Neural progenitor cell (in vitro differentiated cells): ENCODE measurements at regions not wholly inside any gene's neighbourhood (a gene's known extent, or its start where the extent isn't known, plus 50 kb on each side); places are given as distances from the start of the nearest gene placed in this dataset.

ENCODE experiments used
- DNase-seq: peaks from one replicate; pipeline ENCODE4 v3.0.0-alpha.2; 2016; ENCODE audit warnings: low spot score
- H2AFZ ChIP-seq: fragments of 200-600 bp; sonication (generic); replicated peaks from 2 replicates; pipeline ENCODE4 v1.6.1; 2016; ENCODE audit warnings: antibody characterized with exemption
- H3F3A ChIP-seq: fragments of 200-600 bp; sonication (generic); 2 replicates; pipeline ENCODE4 v1.6.1; 2016; ENCODE audit warnings: antibody characterized with exemption, low read depth
- H3K27ac ChIP-seq: fragments of 200-600 bp; sonication (generic); 2 replicates; pipeline ENCODE4 v1.5.1; 2016; ENCODE audit warnings: mild to moderate bottlenecking
- H3K27me3 ChIP-seq: fragments of 200-600 bp; sonication (generic); 2 replicates; pipeline ENCODE4 v1.6.1; 2016; ENCODE audit warnings: mild to moderate bottlenecking, moderate library complexity
- H3K36me3 ChIP-seq: fragments of 200-600 bp; sonication (generic); 2 replicates; pipeline ENCODE4 v1.5.1; 2016
- H3K4me1 ChIP-seq: fragments of 200-600 bp; sonication (generic); 2 replicates; pipeline ENCODE4 v1.6.1; 2016; ENCODE audit warnings: mixed run types
- H3K4me2 ChIP-seq: fragments of 200-600 bp; sonication (generic); 2 replicates; pipeline ENCODE4 v1.6.1; 2016
- H3K4me3 ChIP-seq: fragments of 200-600 bp; sonication (generic); 2 replicates; pipeline ENCODE4 v1.5.1; 2016
- H3K79me2 ChIP-seq: fragments of 200-600 bp; sonication (generic); 2 replicates; pipeline ENCODE4 v1.6.1; 2016; ENCODE audit warnings: low read depth
- H3K9ac ChIP-seq: fragments of 200-600 bp; sonication (generic); 2 replicates; pipeline ENCODE4 v1.6.1; 2016
- H3K9me3 ChIP-seq: fragments of 200-600 bp; sonication (generic); 2 replicates; pipeline ENCODE4 v1.5.1; 2016; ENCODE audit warnings: low read depth
- H4K20me1 ChIP-seq: fragments of 200-600 bp; sonication (generic); 2 replicates; pipeline ENCODE4 v1.6.1; 2016; ENCODE audit warnings: low read depth
- H3K27ac Mint-ChIP-seq: 3 replicates; pipeline ENCODE4 v1.8.0; 2021; ENCODE audit warnings: mixed read lengths
- H3K27me3 Mint-ChIP-seq: 2 replicates; pipeline ENCODE4 v1.8.0; 2022; ENCODE audit warnings: low read depth, mild to moderate bottlenecking, inconsistent platforms, moderate library complexity, mixed read lengths; ENCODE audit not compliant: insufficient read depth
- H3K36me3 Mint-ChIP-seq: 3 replicates; pipeline ENCODE4 v1.8.0; 2021; ENCODE audit warnings: mixed read lengths
- H3K4me1 Mint-ChIP-seq: 3 replicates; pipeline ENCODE4 v1.8.0; 2021; ENCODE audit warnings: mixed read lengths
- H3K4me3 Mint-ChIP-seq: 3 replicates; pipeline ENCODE4 v1.8.0; 2021; ENCODE audit warnings: mild to moderate bottlenecking, moderate library complexity, mixed read lengths
- H3K9me3 Mint-ChIP-seq: 3 replicates; pipeline ENCODE4 v1.8.0; 2020; ENCODE audit warnings: mixed read lengths
- EZH2 ChIP-seq: fragments of 200-600 bp; sonication (generic); IDR thresholded peaks from 2 replicates; pipeline ENCODE4 v1.6.1; 2017; ENCODE audit warnings: antibody characterized with exemption, mild to moderate bottlenecking, moderate library complexity
- EZH2phosphoT487 ChIP-seq: fragments of 200-600 bp; sonication (generic); IDR thresholded peaks from 2 replicates; pipeline ENCODE4 v1.6.1; 2017; ENCODE audit warnings: antibody characterized with exemption
- TF ChIP-seq, protein P1 (sequence below): fragments of 200-600 bp; sonication (generic); IDR thresholded peaks from 2 replicates; pipeline ENCODE4 v1.5.1; 2017; ENCODE audit warnings: antibody characterized with exemption, mild to moderate bottlenecking

DNA sequence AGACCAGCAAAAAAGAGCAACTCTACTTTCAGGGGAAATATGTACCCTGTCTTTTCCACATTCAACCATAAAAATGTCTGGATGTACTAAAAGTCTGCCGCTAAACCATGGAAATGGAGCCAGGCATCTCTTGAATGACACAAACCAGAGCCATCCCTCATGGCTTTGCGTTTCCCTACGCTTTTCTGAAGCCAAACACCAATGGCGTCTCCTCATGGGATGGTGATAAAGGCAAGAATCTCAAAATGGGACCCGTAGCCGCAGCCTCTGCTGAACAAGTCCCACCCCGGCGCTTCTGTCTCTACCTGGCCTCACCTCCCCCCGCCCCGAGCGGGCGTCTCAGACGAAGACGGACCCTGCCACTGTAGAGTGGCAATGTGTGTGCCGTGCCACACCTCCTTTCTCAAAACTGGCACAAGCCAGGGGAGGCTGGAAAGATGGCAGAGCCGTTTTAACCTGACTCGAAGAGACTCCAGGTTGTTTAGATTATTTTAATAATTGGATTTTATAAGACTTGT lies 80.3 kb upstream of the AFDN start:
- Histone ChIP-seq H2AFZ (no peak overlapping the region), H3K36me3 (no peaks in the 10 kb centered on the region), H3F3A (no peaks in the 10 kb centered on the region), H3K79me2 (no peaks in the 10 kb centered on the region), H3K27me3 (no peaks in the 10 kb centered on the region), H3K9me3 (no peaks in the 10 kb centered on the region), H3K9ac (no peak overlapping the region), H3K4me1 (peaks cover 10% of the 10 kb centered on the region), H3K4me3 (no peak overlapping the region), H3K27ac (no peak overlapping the region), H3K4me2 (no peak overlapping the region), H4K20me1 (no peaks in the 10 kb centered on the region)
- no peak for DNase-seq
- no peak overlapping the region for H3K4me3 Mint-ChIP-seq
- peaks cover 7% of the 10 kb centered on the region for H3K27me3 Mint-ChIP-seq
- H3K36me3 Mint-ChIP-seq: no peaks in the 10 kb centered on the region
- TF ChIP-seq EZH2: no peak
- TF ChIP-seq EZH2phosphoT487: no peak
- TF ChIP-seq, protein P1, sequence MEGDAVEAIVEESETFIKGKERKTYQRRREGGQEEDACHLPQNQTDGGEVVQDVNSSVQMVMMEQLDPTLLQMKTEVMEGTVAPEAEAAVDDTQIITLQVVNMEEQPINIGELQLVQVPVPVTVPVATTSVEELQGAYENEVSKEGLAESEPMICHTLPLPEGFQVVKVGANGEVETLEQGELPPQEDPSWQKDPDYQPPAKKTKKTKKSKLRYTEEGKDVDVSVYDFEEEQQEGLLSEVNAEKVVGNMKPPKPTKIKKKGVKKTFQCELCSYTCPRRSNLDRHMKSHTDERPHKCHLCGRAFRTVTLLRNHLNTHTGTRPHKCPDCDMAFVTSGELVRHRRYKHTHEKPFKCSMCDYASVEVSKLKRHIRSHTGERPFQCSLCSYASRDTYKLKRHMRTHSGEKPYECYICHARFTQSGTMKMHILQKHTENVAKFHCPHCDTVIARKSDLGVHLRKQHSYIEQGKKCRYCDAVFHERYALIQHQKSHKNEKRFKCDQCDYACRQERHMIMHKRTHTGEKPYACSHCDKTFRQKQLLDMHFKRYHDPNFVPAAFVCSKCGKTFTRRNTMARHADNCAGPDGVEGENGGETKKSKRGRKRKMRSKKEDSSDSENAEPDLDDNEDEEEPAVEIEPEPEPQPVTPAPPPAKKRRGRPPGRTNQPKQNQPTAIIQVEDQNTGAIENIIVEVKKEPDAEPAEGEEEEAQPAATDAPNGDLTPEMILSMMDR: no peak
- no peak overlapping the region for H3K27ac Mint-ChIP-seq
- H3K9me3 Mint-ChIP-seq: peaks cover 3% of the 10 kb centered on the region
- peaks cover 27% of the 10 kb centered on the region for H3K4me1 Mint-ChIP-seq

DNA sequence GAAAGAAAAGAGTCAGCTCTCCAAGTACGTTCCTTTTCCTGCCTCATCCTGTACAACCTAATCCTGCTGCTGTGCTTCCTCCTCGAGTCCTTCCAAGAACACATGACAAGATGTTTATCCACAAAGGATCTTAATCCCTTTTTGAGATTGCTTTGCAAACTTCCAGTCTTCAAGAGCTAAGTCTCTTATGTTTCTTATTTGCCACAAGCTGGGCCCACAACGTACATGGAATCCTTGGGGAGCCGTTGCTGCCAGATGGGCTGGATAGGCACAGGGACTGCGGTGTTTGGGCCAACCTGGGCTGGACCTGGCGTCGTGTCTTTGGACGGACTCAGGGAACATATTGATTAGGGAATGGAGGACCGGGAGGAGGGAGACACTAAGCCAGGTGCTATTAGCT lies 79.7 kb upstream of the AFDN start:
- Mint-ChIP-seq H3K4me1 (peaks cover 27% of the 10 kb centered on the region), H3K27me3 (peaks cover 7% of the 10 kb centered on the region), H3K36me3 (no peaks in the 10 kb centered on the region), H3K9me3 (peaks cover 5% of the 10 kb centered on the region), H3K4me3 (no peak overlapping the region), H3K27ac (peak overlapping the region; percentile 15)
- no peaks in the 10 kb centered on the region for H3K27me3 ChIP-seq
- H3K79me2 ChIP-seq: no peaks in the 10 kb centered on the region
- H3K9ac ChIP-seq: no peak overlapping the region
- TF ChIP-seq, protein P1: no peak
- TF ChIP-seq EZH2phosphoT487 (no peak), EZH2 (no peak)
- no peak overlapping the region for H3K27ac ChIP-seq
- H3K36me3 ChIP-seq: no peaks in the 10 kb centered on the region
- peak overlapping the region; percentile 84 for H2AFZ ChIP-seq
- H3K4me2 ChIP-seq: no peak overlapping the region
- DNase-seq: no peak
- no peaks in the 10 kb centered on the region for H3K9me3 ChIP-seq
- no peaks in the 10 kb centered on the region for H4K20me1 ChIP-seq
- H3F3A ChIP-seq: no peaks in the 10 kb centered on the region
- H3K4me3 ChIP-seq: no peak overlapping the region
- H3K4me1 ChIP-seq: peaks cover 10% of the 10 kb centered on the region

DNA sequence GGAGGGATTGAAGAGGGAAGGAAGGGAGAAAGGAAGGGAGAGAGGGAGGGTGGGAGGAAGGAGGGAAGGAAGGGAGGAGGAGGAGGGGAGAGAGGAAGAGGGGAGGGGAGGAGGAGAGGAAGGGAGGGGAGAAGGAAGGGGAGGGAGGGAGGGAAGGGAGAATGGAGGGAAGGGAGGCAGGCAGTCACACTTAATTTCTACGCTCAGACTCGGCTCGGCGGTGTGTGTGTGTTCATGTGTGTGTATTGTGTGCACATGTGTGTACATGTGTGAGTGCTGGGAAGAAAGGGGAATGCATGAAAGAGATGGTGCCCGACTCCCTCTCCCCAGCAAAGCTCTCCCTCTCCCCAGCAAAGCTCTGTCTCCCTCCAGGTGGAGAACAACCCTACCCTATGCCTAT lies 79.1 kb upstream of the AFDN start:
- H3K4me1 Mint-ChIP-seq: peaks cover 27% of the 10 kb centered on the region
- peaks cover 10% of the 10 kb centered on the region for H3K4me1 ChIP-seq

More for the DNA sequence above, 79.1 kb upstream of the AFDN start:
- H3K27me3 Mint-ChIP-seq: peaks cover 7% of the 10 kb centered on the region
- no peak overlapping the region for H3K4me2 ChIP-seq
- peaks cover 5% of the 10 kb centered on the region for H3K9me3 Mint-ChIP-seq
- TF ChIP-seq, protein P1: no peak
- no peak for TF ChIP-seq EZH2
- TF ChIP-seq EZH2phosphoT487: no peak
- no peak overlapping the region for H3K9ac ChIP-seq
- no peaks in the 10 kb centered on the region for H3K36me3 Mint-ChIP-seq
- H3K9me3 ChIP-seq: no peaks in the 10 kb centered on the region
- no peak overlapping the region for H3K27ac ChIP-seq
- H3K4me3 ChIP-seq: no peak overlapping the region
- H3F3A ChIP-seq: no peaks in the 10 kb centered on the region
- H3K79me2 ChIP-seq: no peaks in the 10 kb centered on the region
- peak overlapping the region; percentile 94 for H3K27ac Mint-ChIP-seq
- no peaks in the 10 kb centered on the region for H3K27me3 ChIP-seq
- H3K36me3 ChIP-seq: no peaks in the 10 kb centered on the region
- DNase-seq: no peak
- no peak overlapping the region for H3K4me3 Mint-ChIP-seq
- no peak overlapping the region for H2AFZ ChIP-seq
- no peaks in the 10 kb centered on the region for H4K20me1 ChIP-seq
